ENCODE measurements at regions not wholly inside any gene's neighbourhood (a gene's known extent, or its start where the extent isn't known, plus 50 kb on each side); places are given as distances from the start of the nearest gene placed in this dataset.
A peak's percentile ranks its signal among the peaks of the same experiment; 100 is the strongest.

- in situ Hi-C loops (cut with HindIII; ENCODE audit: low pct_unique_long_range_greater_than_20kb, low sequenced_read_pairs), result no loop called here
- no TSS peak for BruUV-seq (replicated peaks)
- ATAC-seq, result no peak
- H3K36me3 ChIP-seq (ENCODE audit: control insufficient read depth, insufficient read depth, low read length), result no peaks in the 10 kb centered on the region
- no peak overlapping the region for H3K27ac ChIP-seq (ENCODE audit: low read length)
- ChIA-PET POLR2A (no interaction called here), CTCF (no interaction called here)
- no peaks in the 10 kb centered on the region for H3K9me3 ChIP-seq (ENCODE audit: control insufficient read depth, insufficient read depth, low read depth, low read length)
- intact Hi-C loops (cut with micrococcal nuclease; ENCODE audit: unreplicated experiment), result no loop called here
- H3K4me3 ChIP-seq (ENCODE audit: low read depth in 2 of 2, low read length in 2 of 2), result no peak overlapping the region
- DNase-seq (ENCODE audit: low read depth, low spot score), result no peak
- no peaks in the 10 kb centered on the region for H3K27me3 ChIP-seq (ENCODE audit: control insufficient read depth, insufficient read depth, low read length)
- TF ChIP-seq POLR2AphosphoS5 (IDR thresholded peaks at IDR 0.05; ENCODE audit: low read depth, low read length), result no peak
- H3K4me1 ChIP-seq (ENCODE audit: control insufficient read depth, insufficient read depth, low read length), result peaks cover 7% of the 10 kb centered on the region
These were observed 138.0 kb upstream of the EFNA5 start for GRCh38 chr5:107808671-107809137.

GRCh38 chr5:107807431-107807830 is 136.7 kb upstream of the EFNA5 start:
- DNase-seq (ENCODE audit: low read depth, low spot score), result no peak
- H3K27ac ChIP-seq (ENCODE audit: low read length), result no peak overlapping the region
- no peak for ATAC-seq
- H3K4me3 ChIP-seq (ENCODE audit: low read depth in 2 of 2, low read length in 2 of 2), result no peak overlapping the region
- H3K27me3 ChIP-seq (ENCODE audit: control insufficient read depth, insufficient read depth, low read length), result no peaks in the 10 kb centered on the region
- H3K36me3 ChIP-seq (ENCODE audit: control insufficient read depth, insufficient read depth, low read length), result no peaks in the 10 kb centered on the region
- no peak for TF ChIP-seq CTCF (IDR thresholded peaks at IDR 0.05)
- no peak for TF ChIP-seq TCF7L2 (IDR thresholded peaks at IDR 0.05; ENCODE audit: low read depth, low read length)
- TF ChIP-seq POLR2AphosphoS5 (IDR thresholded peaks at IDR 0.05; ENCODE audit: low read depth, low read length), result no peak
- TF ChIP-seq SIN3A (IDR thresholded peaks at IDR 0.05; ENCODE audit: borderline replicate concordance, insufficient read depth, low read depth, low read length), result no peak
- TF ChIP-seq REST (IDR thresholded peaks at IDR 0.05; ENCODE audit: insufficient read depth in 1 of 2, low read depth in 2 of 2, low read length in 1 of 2), result no peak
- peaks cover 7% of the 10 kb centered on the region for H3K4me1 ChIP-seq (ENCODE audit: control insufficient read depth, insufficient read depth, low read length)
- in situ Hi-C loops (cut with HindIII; ENCODE audit: low pct_unique_long_range_greater_than_20kb, low sequenced_read_pairs) (no loop called here), intact Hi-C loops (cut with micrococcal nuclease; ENCODE audit: unreplicated experiment) (no loop called here)
- POLR2A ChIA-PET, result interaction anchor here (0.8 kb wide), 1 partner anchor 17 kb away, joined by 4 read pairs; no protein-coding TSS in a partner anchor
- CTCF ChIA-PET, result no interaction called here
- no TSS peak for BruUV-seq (replicated peaks)
- H3K9me3 ChIP-seq (ENCODE audit: control insufficient read depth, insufficient read depth, low read depth, low read length), result no peaks in the 10 kb centered on the region

GRCh38 chr5:107806705-107807104 is 136.0 kb upstream of the EFNA5 start:
- Histone ChIP-seq H3K36me3 (ENCODE audit: control insufficient read depth, insufficient read depth, low read length) (no peaks in the 10 kb centered on the region), H3K27me3 (ENCODE audit: control insufficient read depth, insufficient read depth, low read length) (no peaks in the 10 kb centered on the region), H3K9me3 (ENCODE audit: control insufficient read depth, insufficient read depth, low read depth, low read length) (no peaks in the 10 kb centered on the region), H3K27ac (ENCODE audit: low read length) (no peak overlapping the region), H3K4me3 (ENCODE audit: low read depth in 2 of 2, low read length in 2 of 2) (no peak overlapping the region), H3K4me1 (ENCODE audit: control insufficient read depth, insufficient read depth, low read length) (peaks cover 7% of the 10 kb centered on the region)
- intact Hi-C loops (cut with micrococcal nuclease; ENCODE audit: unreplicated experiment) (no loop called here), in situ Hi-C loops (cut with HindIII; ENCODE audit: low pct_unique_long_range_greater_than_20kb, low sequenced_read_pairs) (no loop called here)
- ChIA-PET CTCF (no interaction called here), POLR2A (no interaction called here)
- peak; percentile 66 for DNase-seq (ENCODE audit: low read depth, low spot score)
- BruUV-seq (replicated peaks), result no TSS peak
- ATAC-seq, result peak; percentile 95
- TF ChIP-seq REST (IDR thresholded peaks at IDR 0.05; ENCODE audit: insufficient read depth in 1 of 2, low read depth in 2 of 2, low read length in 1 of 2) (no peak), SIN3A (IDR thresholded peaks at IDR 0.05; ENCODE audit: borderline replicate concordance, insufficient read depth, low read depth, low read length) (no peak), TCF7L2 (IDR thresholded peaks at IDR 0.05; ENCODE audit: low read depth, low read length) (no peak), POLR2AphosphoS5 (IDR thresholded peaks at IDR 0.05; ENCODE audit: low read depth, low read length) (no peak), CTCF (IDR thresholded peaks at IDR 0.05) (no peak)
